ENCODE measurements at regions not wholly inside any gene's neighbourhood (a gene's known extent, or its start where the extent isn't known, plus 50 kb on each side); places are given as distances from the start of the nearest gene placed in this dataset.

GRCh38 chr2:22812065-22812680 is 572.8 kb upstream of the KLHL29 start:
- no peak for DNase-seq

GRCh38 chr2:22817197-22817596 is 567.8 kb upstream of the KLHL29 start:
- DNase-seq, result no peak

GRCh38 chr2:22821458-22821857 is 563.5 kb upstream of the KLHL29 start:
- DNase-seq, result no peak

- DNase-seq, result no peak
Observed at GRCh38 chr2:22822835-22823234, 562.1 kb upstream of the KLHL29 start.

- DNase-seq, result no peak
Observed at GRCh38 chr2:22824618-22825017, 560.4 kb upstream of the KLHL29 start.

- no peak for DNase-seq
Observed at GRCh38 chr2:22826703-22827102, 558.3 kb upstream of the KLHL29 start.

GRCh38 chr2:22829791-22830190 is 555.2 kb upstream of the KLHL29 start:
- no peak for DNase-seq

GRCh38 chr2:22832196-22832595 is 552.8 kb upstream of the KLHL29 start:
- DNase-seq, result no peak

- DNase-seq, result no peak
Observed at GRCh38 chr2:22838461-22838860, 546.5 kb upstream of the KLHL29 start.

- no peak for DNase-seq
Observed at GRCh38 chr2:22842205-22842869, 542.6 kb upstream of the KLHL29 start.

- DNase-seq, result no peak
Observed at GRCh38 chr2:22843919-22844537, 541.0 kb upstream of the KLHL29 start.

- no peak for DNase-seq
Observed at GRCh38 chr2:22850310-22850709, 534.7 kb upstream of the KLHL29 start.

- no peak for DNase-seq
Observed at GRCh38 chr2:22854588-22854987, 530.4 kb upstream of the KLHL29 start.

GRCh38 chr2:22855081-22855480 is 529.9 kb upstream of the KLHL29 start:
- no peak for DNase-seq

- DNase-seq, result no peak
Observed at GRCh38 chr2:22855761-22856184, 529.2 kb upstream of the KLHL29 start.

GRCh38 chr2:22867973-22868372 is 517.0 kb upstream of the KLHL29 start:
- DNase-seq, result no peak

GRCh38 chr2:22878121-22878520 is 506.9 kb upstream of the KLHL29 start:
- no peak for DNase-seq

- no peak for DNase-seq
Observed at GRCh38 chr2:22879009-22879863, 505.7 kb upstream of the KLHL29 start.

- DNase-seq, result no peak
Observed at GRCh38 chr2:22880161-22880560, 504.8 kb upstream of the KLHL29 start.

GRCh38 chr2:22882011-22882410 is 503.0 kb upstream of the KLHL29 start:
- no peak for DNase-seq

- DNase-seq, result no peak
Observed at GRCh38 chr2:22882643-22883042, 502.3 kb upstream of the KLHL29 start.

GRCh38 chr2:22883054-22883453 is 501.9 kb upstream of the KLHL29 start:
- DNase-seq, result no peak

- DNase-seq, result no peak
Observed at GRCh38 chr2:22885245-22885644, 499.7 kb upstream of the KLHL29 start.

GRCh38 chr2:22887426-22887825 is 497.6 kb upstream of the KLHL29 start:
- DNase-seq, result no peak
